GM23338 (cell line): ENCODE measurements at regions not wholly inside any gene's neighbourhood (a gene's known extent, or its start where the extent isn't known, plus 50 kb on each side); places are given as distances from the start of the nearest gene placed in this dataset.

Experiments
- ATAC-seq: fragments of 200-7000 bp; cut with Tn5 transposase; 3 replicates; pipeline ENCODE4 v1.9.1; 2020
- DNase-seq: peaks from one replicate; pipeline ENCODE4 v3.0.0-alpha.2; 2015; ENCODE audit warnings: low spot score
- H2AFZ ChIP-seq: fragments of 200-600 bp; sonication (generic); 2 replicates; pipeline ENCODE4 v1.8.0; 2016; ENCODE audit warnings: antibody characterized with exemption, mild to moderate bottlenecking, moderate library complexity
- H3F3A ChIP-seq: fragments of 200-600 bp; sonication (generic); replicated peaks from 2 replicates; pipeline ENCODE4 v1.8.0; 2017; ENCODE audit warnings: antibody characterized with exemption, mixed run types, low read depth
- H3K27ac ChIP-seq: fragments of 200-600 bp; sonication (generic); 2 replicates; pipeline ENCODE4 v1.6.1; 2016; ENCODE audit warnings: low read depth
- H3K27me3 ChIP-seq: fragments of 200-600 bp; sonication (generic); 2 replicates; pipeline ENCODE4 v1.8.0; 2016; ENCODE audit warnings: mild to moderate bottlenecking, mixed run types, moderate library complexity; ENCODE audit not compliant: insufficient read depth
- H3K36me3 ChIP-seq: fragments of 200-600 bp; sonication (generic); 2 replicates; pipeline ENCODE4 v1.8.0; 2016; ENCODE audit warnings: mild to moderate bottlenecking; ENCODE audit not compliant: insufficient read depth
- H3K4me1 ChIP-seq: fragments of 200-600 bp; sonication (generic); 2 replicates; pipeline ENCODE4 v1.8.0; 2016; ENCODE audit warnings: mild to moderate bottlenecking, moderate library complexity; ENCODE audit not compliant: insufficient read depth
- H3K4me2 ChIP-seq: fragments of 200-600 bp; sonication (generic); 2 replicates; pipeline ENCODE4 v1.7.1; 2017; ENCODE audit warnings: mixed run types
- H3K4me3 ChIP-seq: fragments of 200-600 bp; sonication (generic); 2 replicates; pipeline ENCODE4 v1.6.1; 2016; ENCODE audit warnings: mixed run types
- H3K79me2 ChIP-seq: fragments of 200-600 bp; sonication (generic); replicated peaks from 2 replicates; pipeline ENCODE4 v1.8.0; 2017; ENCODE audit warnings: mild to moderate bottlenecking; ENCODE audit not compliant: insufficient read depth
- H3K9me2 ChIP-seq: fragments of 200-600 bp; sonication (generic); 2 replicates; pipeline ENCODE4 v1.8.0; 2017; ENCODE audit not compliant: insufficient read depth
- H4K20me1 ChIP-seq: fragments of 200-600 bp; sonication (generic); replicated peaks from 2 replicates; pipeline ENCODE4 v1.8.0; 2017; ENCODE audit warnings: mild to moderate bottlenecking; ENCODE audit not compliant: insufficient read depth
- H3K27ac Mint-ChIP-seq: 2 replicates; pipeline ENCODE4 v1.8.0; 2020; ENCODE audit warnings: inconsistent platforms, mild to moderate bottlenecking, moderate library complexity, mixed read lengths
- H3K27me3 Mint-ChIP-seq: 3 replicates; pipeline ENCODE4 v1.8.0; 2022; ENCODE audit warnings: low read depth, mild to moderate bottlenecking, moderate library complexity, mixed read lengths, inconsistent platforms; ENCODE audit not compliant: insufficient read depth, poor library complexity
- H3K36me3 Mint-ChIP-seq: 3 replicates; pipeline ENCODE4 v1.8.0; 2021; ENCODE audit warnings: low read depth, mild to moderate bottlenecking, inconsistent platforms, moderate library complexity, mixed read lengths
- H3K4me1 Mint-ChIP-seq: 3 replicates; pipeline ENCODE4 v1.8.0; 2020; ENCODE audit warnings: mild to moderate bottlenecking, inconsistent platforms, mixed read lengths
- H3K4me3 Mint-ChIP-seq: 3 replicates; pipeline ENCODE4 v1.8.0; 2021; ENCODE audit warnings: moderate library complexity, mild to moderate bottlenecking, inconsistent platforms, mixed read lengths
- H3K9me3 Mint-ChIP-seq: 3 replicates; pipeline ENCODE4 v1.8.0; 2020; ENCODE audit warnings: moderate library complexity, mild to moderate bottlenecking, inconsistent platforms, mixed read lengths
- CREB1 ChIP-seq: fragments of 250-450 bp; sonication (Bioruptor Pico); IDR thresholded peaks from 2 replicates; pipeline ENCODE4 v1.5.0; 2020; ENCODE audit warnings: low read depth, mild to moderate bottlenecking, moderate library complexity
- EZH2 ChIP-seq: fragments of 200-600 bp; sonication (generic); IDR thresholded peaks from one replicate; pipeline ENCODE4 v1.8.0; 2017; ENCODE audit warnings: antibody characterized with exemption, mild to moderate bottlenecking, low read depth; ENCODE audit not compliant: unreplicated experiment
- EZH2phosphoT487 ChIP-seq: fragments of 200-600 bp; sonication (generic); IDR thresholded peaks from one replicate; pipeline ENCODE4 v1.8.1; 2018; ENCODE audit warnings: antibody characterized with exemption; ENCODE audit not compliant: unreplicated experiment
- JUNB ChIP-seq: IDR thresholded peaks from one replicate; pipeline ENCODE4 v1.6.1; 2016; ENCODE audit warnings: antibody characterized with exemption; ENCODE audit not compliant: unreplicated experiment
- NANOG ChIP-seq: IDR thresholded peaks from 2 replicates; pipeline ENCODE4 v1.6.1; 2016; ENCODE audit warnings: antibody characterized with exemption, borderline replicate concordance
- POLR2AphosphoS5 ChIP-seq: IDR thresholded peaks from 2 replicates; pipeline ENCODE4 v1.6.1; 2016; ENCODE audit warnings: antibody characterized with exemption, low read depth
- STAT1 ChIP-seq: IDR thresholded peaks from one replicate; pipeline ENCODE4 v1.6.1; 2016; ENCODE audit warnings: antibody characterized with exemption; ENCODE audit not compliant: unreplicated experiment
- ZNF114 ChIP-seq: fragments of 250-450 bp; sonication (Bioruptor Pico); IDR thresholded peaks from 2 replicates; pipeline ENCODE4 v1.5.0; 2020; ENCODE audit warnings: mild to moderate bottlenecking, moderate library complexity
- ZNF331 ChIP-seq: fragments of 250-450 bp; sonication (Bioruptor Pico); IDR thresholded peaks from 2 replicates; pipeline ENCODE4 v1.5.0; 2020; ENCODE audit warnings: low read depth, mild to moderate bottlenecking, moderate library complexity
- TF ChIP-seq, protein P1 (sequence below): IDR thresholded peaks from 2 replicates; pipeline ENCODE4 v1.6.1; 2016; ENCODE audit warnings: antibody characterized with exemption
- TF ChIP-seq, protein P2 (sequence below): IDR thresholded peaks from one replicate; pipeline ENCODE4 v1.6.1; 2018; ENCODE audit warnings: antibody characterized with exemption; ENCODE audit not compliant: unreplicated experiment
- TF ChIP-seq, protein P3 (sequence below), 2 experiments: fragments of 200-600 bp in 1 of 2; sonication (generic) in 1 of 2; conservative IDR thresholded peaks; 2 replicates each; pipeline versions ENCODE4 v1.5.1 to v1.6.1; 2016 to 2017; ENCODE audit warnings: antibody characterized with exemption in 2 of 2, low read depth in 2 of 2, mild to moderate bottlenecking in 2 of 2, moderate library complexity in 1 of 2
- TF ChIP-seq, protein P4 (sequence below): fragments of 250-450 bp; sonication (Bioruptor Pico); IDR thresholded peaks from 2 replicates; pipeline ENCODE4 v1.5.0; 2020; ENCODE audit warnings: mild to moderate bottlenecking, moderate library complexity

DNA sequence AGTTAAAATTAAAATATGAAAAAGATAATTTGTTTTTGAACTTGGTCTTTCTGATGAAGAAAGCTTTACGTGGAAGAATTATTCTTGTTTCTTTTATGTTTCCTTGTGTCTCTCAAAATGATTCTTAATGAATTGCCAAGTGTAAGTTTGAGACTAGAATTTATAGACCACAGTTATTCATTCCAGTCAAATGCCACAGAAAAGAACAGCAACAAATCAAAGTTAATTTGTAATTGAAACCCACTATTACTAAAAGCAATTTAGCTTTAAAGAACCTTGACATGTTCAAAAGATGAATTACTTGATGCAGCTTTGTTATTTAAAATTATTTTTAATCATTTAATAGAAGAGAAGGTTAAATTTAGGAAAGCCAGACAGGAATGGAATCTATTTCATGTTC lies 1277.7 kb upstream of the NUDT12 start:
- no peaks in the 10 kb centered on the region for H3K79me2 ChIP-seq
- H4K20me1 ChIP-seq, result no peaks in the 10 kb centered on the region
- peak overlapping the region; percentile 16; the same call in 1 of the 2 replicates for H3K4me2 ChIP-seq
- H3K9me2 ChIP-seq, result no peaks in the 10 kb centered on the region
- H3K4me1 ChIP-seq, result peaks cover 40% of the 10 kb centered on the region
- DNase-seq, result no peak
- Mint-ChIP-seq H3K9me3 (no peaks in the 10 kb centered on the region), H3K36me3 (no peaks in the 10 kb centered on the region), H3K4me1 (peaks cover 28% of the 10 kb centered on the region), H3K27me3 (peaks cover 2% of the 10 kb centered on the region), H3K4me3 (no peak overlapping the region), H3K27ac (no peak overlapping the region)
- H3F3A ChIP-seq, result no peaks in the 10 kb centered on the region
- H2AFZ ChIP-seq, result no peak overlapping the region
- H3K27me3 ChIP-seq, result no peaks in the 10 kb centered on the region
- TF ChIP-seq, protein P1, sequence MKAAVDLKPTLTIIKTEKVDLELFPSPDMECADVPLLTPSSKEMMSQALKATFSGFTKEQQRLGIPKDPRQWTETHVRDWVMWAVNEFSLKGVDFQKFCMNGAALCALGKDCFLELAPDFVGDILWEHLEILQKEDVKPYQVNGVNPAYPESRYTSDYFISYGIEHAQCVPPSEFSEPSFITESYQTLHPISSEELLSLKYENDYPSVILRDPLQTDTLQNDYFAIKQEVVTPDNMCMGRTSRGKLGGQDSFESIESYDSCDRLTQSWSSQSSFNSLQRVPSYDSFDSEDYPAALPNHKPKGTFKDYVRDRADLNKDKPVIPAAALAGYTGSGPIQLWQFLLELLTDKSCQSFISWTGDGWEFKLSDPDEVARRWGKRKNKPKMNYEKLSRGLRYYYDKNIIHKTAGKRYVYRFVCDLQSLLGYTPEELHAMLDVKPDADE, result no peak
- TF ChIP-seq NANOG (no peak), POLR2AphosphoS5 (no peak), EZH2 (no peak), CREB1 (CRISPR knock-in tag) (no peak), STAT1 (no peak), JUNB (no peak), ZNF331 (no peak), EZH2phosphoT487 (no peak), ZNF114 (CRISPR knock-in tag) (no peak)
- TF ChIP-seq, protein P2, sequence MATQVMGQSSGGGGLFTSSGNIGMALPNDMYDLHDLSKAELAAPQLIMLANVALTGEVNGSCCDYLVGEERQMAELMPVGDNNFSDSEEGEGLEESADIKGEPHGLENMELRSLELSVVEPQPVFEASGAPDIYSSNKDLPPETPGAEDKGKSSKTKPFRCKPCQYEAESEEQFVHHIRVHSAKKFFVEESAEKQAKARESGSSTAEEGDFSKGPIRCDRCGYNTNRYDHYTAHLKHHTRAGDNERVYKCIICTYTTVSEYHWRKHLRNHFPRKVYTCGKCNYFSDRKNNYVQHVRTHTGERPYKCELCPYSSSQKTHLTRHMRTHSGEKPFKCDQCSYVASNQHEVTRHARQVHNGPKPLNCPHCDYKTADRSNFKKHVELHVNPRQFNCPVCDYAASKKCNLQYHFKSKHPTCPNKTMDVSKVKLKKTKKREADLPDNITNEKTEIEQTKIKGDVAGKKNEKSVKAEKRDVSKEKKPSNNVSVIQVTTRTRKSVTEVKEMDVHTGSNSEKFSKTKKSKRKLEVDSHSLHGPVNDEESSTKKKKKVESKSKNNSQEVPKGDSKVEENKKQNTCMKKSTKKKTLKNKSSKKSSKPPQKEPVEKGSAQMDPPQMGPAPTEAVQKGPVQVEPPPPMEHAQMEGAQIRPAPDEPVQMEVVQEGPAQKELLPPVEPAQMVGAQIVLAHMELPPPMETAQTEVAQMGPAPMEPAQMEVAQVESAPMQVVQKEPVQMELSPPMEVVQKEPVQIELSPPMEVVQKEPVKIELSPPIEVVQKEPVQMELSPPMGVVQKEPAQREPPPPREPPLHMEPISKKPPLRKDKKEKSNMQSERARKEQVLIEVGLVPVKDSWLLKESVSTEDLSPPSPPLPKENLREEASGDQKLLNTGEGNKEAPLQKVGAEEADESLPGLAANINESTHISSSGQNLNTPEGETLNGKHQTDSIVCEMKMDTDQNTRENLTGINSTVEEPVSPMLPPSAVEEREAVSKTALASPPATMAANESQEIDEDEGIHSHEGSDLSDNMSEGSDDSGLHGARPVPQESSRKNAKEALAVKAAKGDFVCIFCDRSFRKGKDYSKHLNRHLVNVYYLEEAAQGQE, result no peak
- TF ChIP-seq, protein P3, sequence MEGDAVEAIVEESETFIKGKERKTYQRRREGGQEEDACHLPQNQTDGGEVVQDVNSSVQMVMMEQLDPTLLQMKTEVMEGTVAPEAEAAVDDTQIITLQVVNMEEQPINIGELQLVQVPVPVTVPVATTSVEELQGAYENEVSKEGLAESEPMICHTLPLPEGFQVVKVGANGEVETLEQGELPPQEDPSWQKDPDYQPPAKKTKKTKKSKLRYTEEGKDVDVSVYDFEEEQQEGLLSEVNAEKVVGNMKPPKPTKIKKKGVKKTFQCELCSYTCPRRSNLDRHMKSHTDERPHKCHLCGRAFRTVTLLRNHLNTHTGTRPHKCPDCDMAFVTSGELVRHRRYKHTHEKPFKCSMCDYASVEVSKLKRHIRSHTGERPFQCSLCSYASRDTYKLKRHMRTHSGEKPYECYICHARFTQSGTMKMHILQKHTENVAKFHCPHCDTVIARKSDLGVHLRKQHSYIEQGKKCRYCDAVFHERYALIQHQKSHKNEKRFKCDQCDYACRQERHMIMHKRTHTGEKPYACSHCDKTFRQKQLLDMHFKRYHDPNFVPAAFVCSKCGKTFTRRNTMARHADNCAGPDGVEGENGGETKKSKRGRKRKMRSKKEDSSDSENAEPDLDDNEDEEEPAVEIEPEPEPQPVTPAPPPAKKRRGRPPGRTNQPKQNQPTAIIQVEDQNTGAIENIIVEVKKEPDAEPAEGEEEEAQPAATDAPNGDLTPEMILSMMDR (conservative IDR thresholded peaks at IDR 0.05; ENCODE audit: low read depth in 2 of 2), result no peak
- TF ChIP-seq, protein P4, sequence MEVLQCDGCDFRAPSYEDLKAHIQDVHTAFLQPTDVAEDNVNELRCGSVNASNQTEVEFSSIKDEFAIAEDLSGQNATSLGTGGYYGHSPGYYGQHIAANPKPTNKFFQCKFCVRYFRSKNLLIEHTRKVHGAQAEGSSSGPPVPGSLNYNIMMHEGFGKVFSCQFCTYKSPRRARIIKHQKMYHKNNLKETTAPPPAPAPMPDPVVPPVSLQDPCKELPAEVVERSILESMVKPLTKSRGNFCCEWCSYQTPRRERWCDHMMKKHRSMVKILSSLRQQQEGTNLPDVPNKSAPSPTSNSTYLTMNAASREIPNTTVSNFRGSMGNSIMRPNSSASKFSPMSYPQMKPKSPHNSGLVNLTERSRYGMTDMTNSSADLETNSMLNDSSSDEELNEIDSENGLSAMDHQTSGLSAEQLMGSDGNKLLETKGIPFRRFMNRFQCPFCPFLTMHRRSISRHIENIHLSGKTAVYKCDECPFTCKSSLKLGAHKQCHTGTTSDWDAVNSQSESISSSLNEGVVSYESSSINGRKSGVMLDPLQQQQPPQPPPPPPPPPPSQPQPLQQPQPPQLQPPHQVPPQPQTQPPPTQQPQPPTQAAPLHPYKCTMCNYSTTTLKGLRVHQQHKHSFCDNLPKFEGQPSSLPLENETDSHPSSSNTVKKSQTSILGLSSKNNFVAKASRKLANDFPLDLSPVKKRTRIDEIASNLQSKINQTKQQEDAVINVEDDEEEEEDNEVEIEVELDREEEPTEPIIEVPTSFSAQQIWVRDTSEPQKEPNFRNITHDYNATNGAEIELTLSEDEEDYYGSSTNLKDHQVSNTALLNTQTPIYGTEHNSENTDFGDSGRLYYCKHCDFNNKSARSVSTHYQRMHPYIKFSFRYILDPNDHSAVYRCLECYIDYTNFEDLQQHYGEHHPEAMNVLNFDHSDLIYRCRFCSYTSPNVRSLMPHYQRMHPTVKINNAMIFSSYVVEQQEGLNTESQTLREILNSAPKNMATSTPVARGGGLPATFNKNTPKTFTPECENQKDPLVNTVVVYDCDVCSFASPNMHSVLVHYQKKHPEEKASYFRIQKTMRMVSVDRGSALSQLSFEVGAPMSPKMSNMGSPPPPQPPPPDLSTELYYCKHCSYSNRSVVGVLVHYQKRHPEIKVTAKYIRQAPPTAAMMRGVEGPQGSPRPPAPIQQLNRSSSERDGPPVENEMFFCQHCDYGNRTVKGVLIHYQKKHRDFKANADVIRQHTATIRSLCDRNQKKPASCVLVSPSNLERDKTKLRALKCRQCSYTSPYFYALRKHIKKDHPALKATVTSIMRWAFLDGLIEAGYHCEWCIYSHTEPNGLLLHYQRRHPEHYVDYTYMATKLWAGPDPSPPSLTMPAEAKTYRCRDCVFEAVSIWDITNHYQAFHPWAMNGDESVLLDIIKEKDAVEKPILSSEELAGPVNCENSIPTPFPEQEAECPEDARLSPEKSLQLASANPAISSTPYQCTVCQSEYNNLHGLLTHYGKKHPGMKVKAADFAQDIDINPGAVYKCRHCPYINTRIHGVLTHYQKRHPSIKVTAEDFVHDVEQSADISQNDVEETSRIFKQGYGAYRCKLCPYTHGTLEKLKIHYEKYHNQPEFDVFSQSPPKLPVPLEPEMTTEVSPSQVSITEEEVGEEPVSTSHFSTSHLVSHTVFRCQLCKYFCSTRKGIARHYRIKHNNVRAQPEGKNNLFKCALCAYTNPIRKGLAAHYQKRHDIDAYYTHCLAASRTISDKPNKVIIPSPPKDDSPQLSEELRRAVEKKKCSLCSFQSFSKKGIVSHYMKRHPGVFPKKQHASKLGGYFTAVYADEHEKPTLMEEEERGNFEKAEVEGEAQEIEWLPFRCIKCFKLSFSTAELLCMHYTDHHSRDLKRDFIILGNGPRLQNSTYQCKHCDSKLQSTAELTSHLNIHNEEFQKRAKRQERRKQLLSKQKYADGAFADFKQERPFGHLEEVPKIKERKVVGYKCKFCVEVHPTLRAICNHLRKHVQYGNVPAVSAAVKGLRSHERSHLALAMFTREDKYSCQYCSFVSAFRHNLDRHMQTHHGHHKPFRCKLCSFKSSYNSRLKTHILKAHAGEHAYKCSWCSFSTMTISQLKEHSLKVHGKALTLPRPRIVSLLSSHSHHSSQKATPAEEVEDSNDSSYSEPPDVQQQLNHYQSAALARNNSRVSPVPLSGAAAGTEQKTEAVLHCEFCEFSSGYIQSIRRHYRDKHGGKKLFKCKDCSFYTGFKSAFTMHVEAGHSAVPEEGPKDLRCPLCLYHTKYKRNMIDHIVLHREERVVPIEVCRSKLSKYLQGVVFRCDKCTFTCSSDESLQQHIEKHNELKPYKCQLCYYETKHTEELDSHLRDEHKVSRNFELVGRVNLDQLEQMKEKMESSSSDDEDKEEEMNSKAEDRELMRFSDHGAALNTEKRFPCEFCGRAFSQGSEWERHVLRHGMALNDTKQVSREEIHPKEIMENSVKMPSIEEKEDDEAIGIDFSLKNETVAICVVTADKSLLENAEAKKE (CRISPR knock-in tag), result no peak
- H3K4me3 ChIP-seq, result no peak overlapping the region
- no peak for ATAC-seq
- no peaks in the 10 kb centered on the region for H3K36me3 ChIP-seq
- no peak overlapping the region for H3K27ac ChIP-seq
